Lung (tissue), 11 donors: ENCODE measurements at regions not wholly inside any gene's neighbourhood (a gene's known extent, or its start where the extent isn't known, plus 50 kb on each side); places are given as distances from the start of the nearest gene placed in this dataset.

Experiments used
- ATAC-seq: fragments of 200-7000 bp; cut with Tn5 transposase; one replicate; pipeline ENCODE4 v1.9.1; 2020; ENCODE audit warnings: moderate number of reproducible peaks; ENCODE audit not compliant: insufficient read depth, low FRiP score
- DNase-seq, 3 donors: peaks; one replicate each; pipeline ENCODE4 v3.0.0-alpha.2; 2013 to 2017
- H3K27ac ChIP-seq, 2 donors: one replicate each; pipeline ENCODE4 v1.5.1; 2013; ENCODE audit warnings: mild to moderate bottlenecking in 2 of 2, moderate library complexity in 2 of 2, control low read depth in 1 of 2, inconsistent platforms in 1 of 2, low read depth in 1 of 2, low read length in 1 of 2
- H3K27me3 ChIP-seq, 3 donors: one replicate each; pipeline ENCODE4 v1.5.1; 2013; ENCODE audit warnings: low read length in 2 of 3; ENCODE audit not compliant: control insufficient read depth in 3 of 3, insufficient read depth in 3 of 3
- H3K36me3 ChIP-seq, 4 donors: one replicate each; pipeline ENCODE4 v1.5.1; 2013; ENCODE audit warnings: low read length in 4 of 4, mild to moderate bottlenecking in 1 of 4, moderate library complexity in 1 of 4; ENCODE audit not compliant: control insufficient read depth in 4 of 4, insufficient read depth in 4 of 4
- H3K4me1 ChIP-seq, 5 donors: one replicate each; pipeline ENCODE4 v1.5.1; 2013; ENCODE audit warnings: low read length in 5 of 5, mild to moderate bottlenecking in 2 of 5, moderate library complexity in 1 of 5; ENCODE audit not compliant: control insufficient read depth in 5 of 5, insufficient read depth in 5 of 5
- H3K4me3 ChIP-seq: one replicate; pipeline ENCODE4 v1.5.1; 2013; ENCODE audit warnings: mild to moderate bottlenecking, control low read depth, moderate library complexity
- H3K9ac ChIP-seq, 2 donors: one replicate each; pipeline ENCODE4 v1.5.1; 2013; ENCODE audit warnings: low read length in 2 of 2, control low read depth in 1 of 2; ENCODE audit not compliant: insufficient read depth in 1 of 2
- H3K9me3 ChIP-seq, 4 donors: one replicate each; pipeline ENCODE4 v1.5.1; 2013; ENCODE audit warnings: low read length in 3 of 4, mild to moderate bottlenecking in 1 of 4, moderate library complexity in 1 of 4; ENCODE audit not compliant: control insufficient read depth in 4 of 4, insufficient read depth in 3 of 4
- CTCF ChIP-seq: IDR thresholded peaks from 2 replicates; pipeline ENCODE4 v1.5.1; 2012; ENCODE audit warnings: mild to moderate bottlenecking; ENCODE audit errors: control extremely low read depth, extremely low read depth
- WGBS, 2 donors: extraction: QIAGEN DNeasy Blood & Tissue Kit; methylation state at CpG; one replicate each; pipeline ENCODE4 v1.1.7; 2013; 5-methylcytosine and 5-hydroxymethylcytosine counted together
- donor health status: control.
- donor health status: control.
- donor health status: Bipolar disorder and iron deficiency.
- donor health status: healthy.
- donor health status: DM: yes; HTN: yes; CAD: no.

GRCh38 chr13:88675347-88675996 lies 1004.3 kb downstream of the SLITRK5 start:
- Histone ChIP-seq H3K27ac (no peak overlapping the region), H3K9me3 (no peaks in the 10 kb centered on the region), H3K4me3 (no peak overlapping the region), H3K36me3 (no peaks in the 10 kb centered on the region), H3K4me1 (no peaks in the 10 kb centered on the region), H3K27me3 (no peaks in the 10 kb centered on the region), H3K9ac (no peak overlapping the region)
- DNase-seq, result no peak
- ATAC-seq, result no peak
- WGBS, 2 donors, result 75 to 76% methylated on average over 2 of the region's 2 CpGs
- TF ChIP-seq CTCF, result no peak

- Histone ChIP-seq H3K9me3 (no peaks in the 10 kb centered on the region), H3K36me3 (no peaks in the 10 kb centered on the region), H3K4me1 (no peaks in the 10 kb centered on the region), H3K27me3 (no peaks in the 10 kb centered on the region), H3K27ac (no peak overlapping the region), H3K4me3 (no peak overlapping the region), H3K9ac (no peak overlapping the region)
- ATAC-seq (no peak), DNase-seq (no peak)
- no peak for TF ChIP-seq CTCF
Observed at GRCh38 chr13:88676016-88676415, 1004.8 kb downstream of the SLITRK5 start.

- H3K9ac ChIP-seq, result no peak overlapping the region
- H3K36me3 ChIP-seq, result no peaks in the 10 kb centered on the region
- no peaks in the 10 kb centered on the region for H3K9me3 ChIP-seq
- WGBS, 2 donors, result 90 to 92% methylated on average over 2 of the region's 2 CpGs
- H3K4me1 ChIP-seq, result no peaks in the 10 kb centered on the region
- TF ChIP-seq CTCF, result no peak
- no peak overlapping the region for H3K27ac ChIP-seq
- no peaks in the 10 kb centered on the region for H3K27me3 ChIP-seq
- no peak overlapping the region for H3K4me3 ChIP-seq
- no peak for DNase-seq
- ATAC-seq, result no peak
Observed at GRCh38 chr13:88685459-88685858, 1014.3 kb downstream of the SLITRK5 start.

GRCh38 chr13:88701551-88701950 lies 1030.4 kb downstream of the SLITRK5 start:
- H3K4me3 ChIP-seq, result no peak overlapping the region
- no peak for TF ChIP-seq CTCF
- no peaks in the 10 kb centered on the region for H3K27me3 ChIP-seq
- no peaks in the 10 kb centered on the region for H3K9me3 ChIP-seq
- no peak overlapping the region for H3K27ac ChIP-seq
- no peak for ATAC-seq
- peak in 1 of 3 donors; percentile 3 for DNase-seq
- no peaks in the 10 kb centered on the region for H3K36me3 ChIP-seq
- peaks cover 0 to 3% (median 0%) of the 10 kb centered on the region in 5 donors for H3K4me1 ChIP-seq
- no peak overlapping the region for H3K9ac ChIP-seq
